ENCODE measurements at regions not wholly inside any gene's neighbourhood (a gene's known extent, or its start where the extent isn't known, plus 50 kb on each side); places are given as distances from the start of the nearest gene placed in this dataset.

- H2AFZ ChIP-seq (ENCODE audit: insufficient read depth, low read depth, low read length, poor library complexity, severe bottlenecking): no peak overlapping the region
- Mint-ChIP-seq H3K27ac (no peak overlapping the region), H3K27me3 (ENCODE audit: low read depth in 3 of 3) (peaks cover 0 to 2% (median 0%) of the 10 kb centered on the region in 3 donors), H3K9me3 (peaks cover 0 to 10% (median 2%) of the 10 kb centered on the region in 7 donors), H3K36me3 (no peaks in the 10 kb centered on the region), H3K4me3 (no peak overlapping the region), H3K4me1 (no peaks in the 10 kb centered on the region)
- no peaks in the 10 kb centered on the region for H3K79me2 ChIP-seq (ENCODE audit: insufficient read depth, low read length)
- H3K9me3 ChIP-seq (replicated peaks in 1 of 2; ENCODE audit: control insufficient read depth in 1 of 2, insufficient read depth in 1 of 2, low read length in 2 of 2): no peaks in the 10 kb centered on the region
- no peak for TF ChIP-seq CTCF (IDR thresholded peaks at IDR 0.05)
- no peak overlapping the region for H3K27ac ChIP-seq (ENCODE audit: low read depth in 1 of 2, low read length in 2 of 2)
- no peak for DNase-seq
- H3K27me3 ChIP-seq (ENCODE audit: control insufficient read depth in 2 of 2, insufficient read depth in 2 of 2, low read length in 2 of 2): no peaks in the 10 kb centered on the region
- no peak overlapping the region for H3K4me3 ChIP-seq (replicated peaks in 1 of 3; ENCODE audit: low read depth in 2 of 3, low read length in 3 of 3)
- H4K20me1 ChIP-seq (ENCODE audit: insufficient read depth, low read length): no peaks in the 10 kb centered on the region
- intact Hi-C loops (cut with micrococcal nuclease): no loop called here
- H3K36me3 ChIP-seq (replicated peaks in 1 of 2; ENCODE audit: control insufficient read depth in 1 of 2, insufficient read depth in 2 of 2, low read length in 2 of 2): no peaks in the 10 kb centered on the region
- H3K9ac ChIP-seq (ENCODE audit: insufficient read depth, low read length, poor library complexity, severe bottlenecking): no peak overlapping the region
- H3K4me2 ChIP-seq (replicated peaks; ENCODE audit: extremely low read depth, low read length, poor library complexity, severe bottlenecking): no peak overlapping the region
- H3K4me1 ChIP-seq (ENCODE audit: control insufficient read depth in 1 of 2, insufficient read depth in 2 of 2, low read length in 2 of 2): no peaks in the 10 kb centered on the region
Measured at GRCh38 chr3:74048699-74049098, 424.0 kb upstream of the PDZRN3 start.

- TF ChIP-seq CTCF (IDR thresholded peaks at IDR 0.05): no peak
- no peaks in the 10 kb centered on the region for H3K36me3 ChIP-seq (replicated peaks in 1 of 2; ENCODE audit: control insufficient read depth in 1 of 2, insufficient read depth in 2 of 2, low read length in 2 of 2)
- no peak overlapping the region for H3K9ac ChIP-seq (ENCODE audit: insufficient read depth, low read length, poor library complexity, severe bottlenecking)
- Mint-ChIP-seq H3K27me3 (ENCODE audit: low read depth in 3 of 3) (peaks cover 0 to 2% (median 0%) of the 10 kb centered on the region in 3 donors), H3K4me3 (no peak overlapping the region), H3K36me3 (no peaks in the 10 kb centered on the region), H3K27ac (no peak overlapping the region), H3K9me3 (peaks cover 0 to 10% (median 0%) of the 10 kb centered on the region in 7 donors), H3K4me1 (no peaks in the 10 kb centered on the region)
- H3K4me3 ChIP-seq (replicated peaks in 1 of 3; ENCODE audit: low read depth in 2 of 3, low read length in 3 of 3): no peak overlapping the region
- no peak overlapping the region for H3K27ac ChIP-seq (ENCODE audit: low read depth in 1 of 2, low read length in 2 of 2)
- H3K4me2 ChIP-seq (replicated peaks; ENCODE audit: extremely low read depth, low read length, poor library complexity, severe bottlenecking): no peak overlapping the region
- no peaks in the 10 kb centered on the region for H3K4me1 ChIP-seq (ENCODE audit: control insufficient read depth in 1 of 2, insufficient read depth in 2 of 2, low read length in 2 of 2)
- no peak overlapping the region for H2AFZ ChIP-seq (ENCODE audit: insufficient read depth, low read depth, low read length, poor library complexity, severe bottlenecking)
- no peaks in the 10 kb centered on the region for H4K20me1 ChIP-seq (ENCODE audit: insufficient read depth, low read length)
- H3K9me3 ChIP-seq (replicated peaks in 1 of 2; ENCODE audit: control insufficient read depth in 1 of 2, insufficient read depth in 1 of 2, low read length in 2 of 2): no peaks in the 10 kb centered on the region
- intact Hi-C loops (cut with micrococcal nuclease): no loop called here
- no peaks in the 10 kb centered on the region for H3K79me2 ChIP-seq (ENCODE audit: insufficient read depth, low read length)
- DNase-seq: no peak
- WGBS (ENCODE audit: insufficient coverage): no CpG with 5 or more reads among the region's 2 CpGs
- H3K27me3 ChIP-seq (ENCODE audit: control insufficient read depth in 2 of 2, insufficient read depth in 2 of 2, low read length in 2 of 2): no peaks in the 10 kb centered on the region
Measured at GRCh38 chr3:74045000-74045399, 420.3 kb upstream of the PDZRN3 start.

All from CD14-positive monocyte (primary cell).